ENCODE measurements at regions not wholly inside any gene's neighbourhood (a gene's known extent, or its start where the extent isn't known, plus 50 kb on each side); places are given as distances from the start of the nearest gene placed in this dataset.
"Not testable (repeated sequence)": the region's sequence is repeated elsewhere in the genome, so short reads cannot be mapped to it uniquely, and the experiment has no call there.

- DNase-seq (ENCODE audit: low read depth in 2 of 2): no peak
Measured at GRCh38 chr2:239804161-239805042, 220.7 kb downstream of the NDUFA10 start.

GRCh38 chr2:239803766-239804115 lies 221.4 kb downstream of the NDUFA10 start:
- DNase-seq (ENCODE audit: low read depth in 2 of 2): no peak

GRCh38 chr2:239803102-239803765 lies 221.9 kb downstream of the NDUFA10 start:
- DNase-seq (ENCODE audit: low read depth in 2 of 2): no peak

GRCh38 chr2:239802185-239802649 lies 222.9 kb downstream of the NDUFA10 start:
- DNase-seq (ENCODE audit: low read depth in 2 of 2): no peak

GRCh38 chr2:239801404-239802184 lies 223.5 kb downstream of the NDUFA10 start:
- no peak for DNase-seq (ENCODE audit: low read depth in 2 of 2)

GRCh38 chr2:239800785-239801386 lies 224.3 kb downstream of the NDUFA10 start:
- DNase-seq (ENCODE audit: low read depth in 2 of 2): no peak

GRCh38 chr2:239797316-239797715 lies 227.8 kb downstream of the NDUFA10 start:
- no peak for DNase-seq (ENCODE audit: low read depth in 2 of 2)

GRCh38 chr2:239795761-239796160 lies 229.4 kb downstream of the NDUFA10 start:
- DNase-seq (ENCODE audit: low read depth in 2 of 2): not testable (repeated sequence)

- no peak for DNase-seq (ENCODE audit: low read depth in 2 of 2)
Measured at GRCh38 chr2:239793836-239794235, 231.3 kb downstream of the NDUFA10 start.

- DNase-seq (ENCODE audit: low read depth in 2 of 2): no peak
Measured at GRCh38 chr2:239793086-239793485, 232.1 kb downstream of the NDUFA10 start.

GRCh38 chr2:239792405-239793084 lies 232.6 kb downstream of the NDUFA10 start:
- no peak for DNase-seq (ENCODE audit: low read depth in 2 of 2)

- DNase-seq (ENCODE audit: low read depth in 2 of 2): no peak
Measured at GRCh38 chr2:239791526-239792404, 233.4 kb downstream of the NDUFA10 start.

GRCh38 chr2:239790721-239791120 lies 234.4 kb downstream of the NDUFA10 start:
- no peak for DNase-seq (ENCODE audit: low read depth in 2 of 2)

GRCh38 chr2:239790313-239790712 lies 234.8 kb downstream of the NDUFA10 start:
- no peak for DNase-seq (ENCODE audit: low read depth in 2 of 2)

- DNase-seq (ENCODE audit: low read depth in 2 of 2): no peak
Measured at GRCh38 chr2:239789711-239790110, 235.4 kb downstream of the NDUFA10 start.

GRCh38 chr2:239788576-239789098 lies 236.5 kb downstream of the NDUFA10 start:
- DNase-seq (ENCODE audit: low read depth in 2 of 2): no peak

GRCh38 chr2:239787538-239788050 lies 237.5 kb downstream of the NDUFA10 start:
- DNase-seq (ENCODE audit: low read depth in 2 of 2): no peak

GRCh38 chr2:239786791-239787190 lies 238.4 kb downstream of the NDUFA10 start:
- DNase-seq (ENCODE audit: low read depth in 2 of 2): no peak

GRCh38 chr2:239781454-239781853 lies 243.7 kb downstream of the NDUFA10 start:
- no peak for DNase-seq (ENCODE audit: low read depth in 2 of 2)

Measured in fibroblast of skin of left quadriceps (primary cell).